ENCODE measurements at regions not wholly inside any gene's neighbourhood (a gene's known extent, or its start where the extent isn't known, plus 50 kb on each side); places are given as distances from the start of the nearest gene placed in this dataset.

- DNase-seq = no peak
These were observed 56.3 kb upstream of the GALNT2 start for GRCh38 chr1:230010603-230011332.

GRCh38 chr1:230011333-230012092 lies 55.5 kb upstream of the GALNT2 start:
- DNase-seq = no peak

- DNase-seq = no peak
These were observed 55.0 kb upstream of the GALNT2 start for GRCh38 chr1:230012093-230012393.

GRCh38 chr1:230012741-230013140 lies 54.3 kb upstream of the GALNT2 start:
- no peak for DNase-seq

GRCh38 chr1:230016159-230016558 lies 50.9 kb upstream of the GALNT2 start:
- DNase-seq = no peak
